ENCODE measurements at regions not wholly inside any gene's neighbourhood (a gene's known extent, or its start where the extent isn't known, plus 50 kb on each side); places are given as distances from the start of the nearest gene placed in this dataset.

GRCh38 chr12:24561411-24561871 is 387.5 kb downstream of the BCAT1 start:
- in situ Hi-C loops (cut with HindIII; ENCODE audit: low sequenced_read_pairs), result no loop called here

GRCh38 chr12:24560831-24561271 is 388.1 kb downstream of the BCAT1 start:
- in situ Hi-C loops (cut with HindIII; ENCODE audit: low sequenced_read_pairs), result no loop called here

GRCh38 chr12:24560192-24560775 is 388.6 kb downstream of the BCAT1 start:
- in situ Hi-C loops (cut with HindIII; ENCODE audit: low sequenced_read_pairs), result no loop called here

GRCh38 chr12:24557738-24558137 is 391.2 kb downstream of the BCAT1 start:
- in situ Hi-C loops (cut with HindIII; ENCODE audit: low sequenced_read_pairs), result no loop called here

GRCh38 chr12:24555730-24556129 is 393.2 kb downstream of the BCAT1 start:
- in situ Hi-C loops (cut with HindIII; ENCODE audit: low sequenced_read_pairs), result no loop called here

GRCh38 chr12:24554612-24555295 is 394.1 kb downstream of the BCAT1 start:
- in situ Hi-C loops (cut with HindIII; ENCODE audit: low sequenced_read_pairs), result no loop called here

GRCh38 chr12:24553259-24553658 is 395.6 kb downstream of the BCAT1 start:
- in situ Hi-C loops (cut with HindIII; ENCODE audit: low sequenced_read_pairs), result no loop called here

GRCh38 chr12:24551163-24551786 is 397.6 kb downstream of the BCAT1 start:
- in situ Hi-C loops (cut with HindIII; ENCODE audit: low sequenced_read_pairs), result no loop called here

- in situ Hi-C loops (cut with HindIII; ENCODE audit: low sequenced_read_pairs), result no loop called here
Observed at GRCh38 chr12:24550609-24551008, 398.3 kb downstream of the BCAT1 start.

- in situ Hi-C loops (cut with HindIII; ENCODE audit: low sequenced_read_pairs), result no loop called here
Observed at GRCh38 chr12:24546661-24547060, 402.2 kb downstream of the BCAT1 start.

GRCh38 chr12:24546084-24546483 is 402.8 kb downstream of the BCAT1 start:
- in situ Hi-C loops (cut with HindIII; ENCODE audit: low sequenced_read_pairs), result no loop called here

GRCh38 chr12:24544368-24544767 is 404.5 kb downstream of the BCAT1 start:
- in situ Hi-C loops (cut with HindIII; ENCODE audit: low sequenced_read_pairs), result no loop called here

- in situ Hi-C loops (cut with HindIII; ENCODE audit: low sequenced_read_pairs), result no loop called here
Observed at GRCh38 chr12:24541193-24541871, 407.6 kb downstream of the BCAT1 start.

- in situ Hi-C loops (cut with HindIII; ENCODE audit: low sequenced_read_pairs), result no loop called here
Observed at GRCh38 chr12:24539646-24540045, 409.3 kb downstream of the BCAT1 start.

- in situ Hi-C loops (cut with HindIII; ENCODE audit: low sequenced_read_pairs), result no loop called here
Observed at GRCh38 chr12:24537083-24537860, 411.6 kb downstream of the BCAT1 start.

- in situ Hi-C loops (cut with HindIII; ENCODE audit: low sequenced_read_pairs), result no loop called here
Observed at GRCh38 chr12:24535334-24536069, 413.4 kb downstream of the BCAT1 start.

GRCh38 chr12:24534622-24535021 is 414.3 kb downstream of the BCAT1 start:
- in situ Hi-C loops (cut with HindIII; ENCODE audit: low sequenced_read_pairs), result no loop called here

GRCh38 chr12:24533716-24534352 is 415.1 kb downstream of the BCAT1 start:
- in situ Hi-C loops (cut with HindIII; ENCODE audit: low sequenced_read_pairs), result no loop called here

GRCh38 chr12:24530689-24531088 is 418.2 kb downstream of the BCAT1 start:
- in situ Hi-C loops (cut with HindIII; ENCODE audit: low sequenced_read_pairs), result no loop called here

- in situ Hi-C loops (cut with HindIII; ENCODE audit: low sequenced_read_pairs), result no loop called here
Observed at GRCh38 chr12:24527102-24527501, 421.8 kb downstream of the BCAT1 start.

Data from endothelial cell of hepatic sinusoid (primary cell).